K562 (cell line): ENCODE measurements at regions not wholly inside any gene's neighbourhood (a gene's known extent, or its start where the extent isn't known, plus 50 kb on each side); places are given as distances from the start of the nearest gene placed in this dataset.

ENCODE experiments used
- ATAC-seq: fragments of 200-7000 bp; cut with Tn5 transposase; 3 replicates; pipeline ENCODE4 v1.9.1; 2020; ENCODE audit warnings: moderate library complexity
- BruUV-seq: library from RNA; stranded (reverse); fragments of 400-500 nt; replicated peaks from 2 replicates; lab custom pipeline; 2021; lab: Mats Ljungman, UMichigan
- CTCF ChIA-PET: fragments of 300-600 bp; formaldehyde crosslinking; extraction: SDS; loops from one replicate; lab custom pipeline; 2021; ENCODE audit warnings: low intra/inter-chr PET ratio; lab: Yijun Ruan, JAX
- POLR2A ChIA-PET: fragments of 300-600, 350-650 bp; sonication (Branson Sonifier 250); formaldehyde crosslinking; extraction: SDS; loops from one replicate; lab custom pipeline; 2021; ENCODE audit warnings: antibody characterized with exemption, inconsistent platforms; lab: Yijun Ruan, JAX
- DNase-seq, 4 experiments: peaks; one replicate each; pipeline versions ENCODE4 v3.0.0 to v3.0.0-alpha.2; 2011 to 2018; ENCODE audit warnings: low spot score in 3 of 4, mixed read lengths in 3 of 4; ENCODE audit errors: extremely low read depth in 1 of 4
- FAIRE-seq: peaks from 2 replicates; lab custom pipeline; 2011; peaks lifted over from hg19 to GRCh38; lab: Jason Lieb, UNC
- H2AFZ ChIP-seq: 2 replicates; pipeline ENCODE4 v1.6.0; 2011; ENCODE audit warnings: low read depth, low read length, control low read depth, inconsistent platforms
- H3K27ac ChIP-seq: fragments of 200-600 bp; 3 replicates; pipeline ENCODE4 v1.8.0; 2011; ENCODE audit warnings: low read depth, mild to moderate bottlenecking, control low read depth, inconsistent platforms, low read length, moderate library complexity, mixed read lengths; ENCODE audit errors: extremely low read depth
- H3K27me3 ChIP-seq, 2 experiments: fragments of 300-600 bp in 1 of 2; 2 replicates in 1 of 2; 3 replicates in 1 of 2; pipeline versions ENCODE4 v1.6.0 to v1.8.0; 2011; ENCODE audit warnings: inconsistent platforms in 2 of 2, low read length in 2 of 2, mild to moderate bottlenecking in 1 of 2, mixed read lengths in 1 of 2, moderate library complexity in 1 of 2; ENCODE audit not compliant: control insufficient read depth in 2 of 2, insufficient read depth in 2 of 2
- H3K36me3 ChIP-seq: fragments of 300-600 bp; 3 replicates; pipeline ENCODE4 v1.8.0; 2011; ENCODE audit warnings: mild to moderate bottlenecking, low read length, inconsistent platforms; ENCODE audit not compliant: control insufficient read depth, insufficient read depth
- H3K4me1 ChIP-seq, 2 experiments: fragments of 200-600 bp in 1 of 2; replicated peaks in 1 of 2; 2 replicates in 1 of 2; 3 replicates in 1 of 2; pipeline versions ENCODE4 v1.5.1 to v1.8.0; 2011; ENCODE audit warnings: inconsistent platforms in 2 of 2, low read length in 2 of 2, mild to moderate bottlenecking in 1 of 2, mixed read lengths in 1 of 2, moderate library complexity in 1 of 2; ENCODE audit not compliant: control insufficient read depth in 2 of 2, insufficient read depth in 2 of 2
- H3K4me2 ChIP-seq: 2 replicates; pipeline ENCODE4 v1.6.1; 2011; ENCODE audit warnings: low read length, control low read depth, inconsistent platforms, mixed read lengths; ENCODE audit not compliant: insufficient read depth
- H3K4me3 ChIP-seq: fragments of 200-600 bp; sonication (generic), shearing (Covaris generic); 2 replicates; pipeline ENCODE4 v1.5.1; 2016; ENCODE audit warnings: control low read depth, inconsistent platforms
- H3K79me2 ChIP-seq: fragments of 200-600 bp; 3 replicates; pipeline ENCODE4 v1.8.0; 2011; ENCODE audit warnings: low read length, inconsistent platforms; ENCODE audit not compliant: control insufficient read depth, insufficient read depth
- H3K9ac ChIP-seq, 2 experiments: 2 replicates each; pipeline versions ENCODE4 v1.6.0 to v1.6.1; 2011; ENCODE audit warnings: low read depth in 2 of 2, low read length in 2 of 2, control low read depth in 1 of 2, inconsistent platforms in 1 of 2, mild to moderate bottlenecking in 1 of 2, mixed read lengths in 1 of 2; ENCODE audit not compliant: insufficient read depth in 1 of 2
- H3K9me1 ChIP-seq: one replicate; pipeline ENCODE4 v1.6.0; 2011; ENCODE audit warnings: inconsistent platforms, mild to moderate bottlenecking, low read length, moderate library complexity; ENCODE audit not compliant: control insufficient read depth, insufficient read depth
- H3K9me3 ChIP-seq: replicated peaks from 2 replicates; pipeline ENCODE4 v1.5.1; 2011; ENCODE audit warnings: low read depth, low read length, inconsistent platforms; ENCODE audit not compliant: control insufficient read depth, insufficient read depth
- H4K20me1 ChIP-seq: replicated peaks from 2 replicates; pipeline ENCODE4 v1.6.1; 2011; ENCODE audit warnings: low read length, inconsistent platforms, mixed read lengths; ENCODE audit not compliant: control insufficient read depth, insufficient read depth
- BRD4 ChIP-seq: fragments of 200-600 bp; sonication (generic); IDR thresholded peaks from 2 replicates; pipeline ENCODE4 v1.6.1; 2017; ENCODE audit warnings: inconsistent platforms
- CSDE1 ChIP-seq, 2 experiments: fragments of 450-650 bp; IDR thresholded peaks; 2 replicates each; pipeline ENCODE4 v1.6.1; 2016; ENCODE audit warnings: mild to moderate bottlenecking in 1 of 2
- HMG20A ChIP-seq: fragments of 450-650 bp; formaldehyde crosslinking; conservative IDR thresholded peaks from 2 replicates; pipeline ENCODE4 v1.4.0; 2020; ENCODE audit warnings: mild to moderate bottlenecking, mixed read lengths
- MEIS2 ChIP-seq: fragments of 450-650 bp; IDR thresholded peaks from 2 replicates; pipeline ENCODE4 v1.6.1; 2014; ENCODE audit warnings: mild to moderate bottlenecking; ENCODE audit not compliant: partially characterized antibody
- SMAD3 ChIP-seq: fragments of 450-650 bp; formaldehyde crosslinking; conservative IDR thresholded peaks from 2 replicates; pipeline ENCODE4 v1.4.0; 2020; ENCODE audit warnings: mild to moderate bottlenecking
- SRSF3 ChIP-seq: fragments of 200-400 bp; formaldehyde crosslinking; IDR thresholded peaks from 2 replicates; pipeline ENCODE4 v1.6.1; 2016; ENCODE audit warnings: mild to moderate bottlenecking, low read length, moderate library complexity; ENCODE audit not compliant: insufficient read depth
- SRSF7 ChIP-seq: fragments of 200-400 bp; formaldehyde crosslinking; optimal IDR thresholded peaks from 2 replicates; pipeline ENCODE3; 2017; ENCODE audit warnings: mild to moderate bottlenecking, low read depth, low read length
- TAL1 ChIP-seq: fragments of 450-650 bp; IDR thresholded peaks from 2 replicates; pipeline ENCODE4 v1.6.1; 2016; ENCODE audit warnings: mild to moderate bottlenecking
- ZBTB7A ChIP-seq: IDR thresholded peaks from 2 replicates; pipeline ENCODE4 v1.6.1; 2011; ENCODE audit warnings: low read depth, mild to moderate bottlenecking, low read length, moderate library complexity, borderline replicate concordance; ENCODE audit not compliant: control insufficient read depth
- ZNF134 ChIP-seq: fragments of 250-450 bp; sonication (Bioruptor Pico); conservative IDR thresholded peaks from 2 replicates; pipeline ENCODE4 v1.4.0; 2020
- ZNF347 ChIP-seq: fragments of 450-650 bp; formaldehyde crosslinking; IDR thresholded peaks from 2 replicates; pipeline ENCODE4 v1.4.0; 2020; ENCODE audit warnings: low read depth, mild to moderate bottlenecking, moderate library complexity
- ZNF436 ChIP-seq: fragments of 250-450, 450-650 bp; sonication (Bioruptor Pico); formaldehyde crosslinking; IDR thresholded peaks from 2 replicates; pipeline ENCODE4 v1.7.0; 2020; ENCODE audit warnings: mild to moderate bottlenecking
- ZNF507 ChIP-seq: conservative IDR thresholded peaks from 2 replicates; pipeline ENCODE4 v1.6.1; 2017; ENCODE audit warnings: missing genetic modification characterization, missing compliant biosample characterization
- WGBS: fragments of 100-300 bp; shearing (Covaris generic); methylation state at CpG from one replicate; pipeline ENCODE4 v1.1.6; 2016; ENCODE audit warnings: low coverage, mixed read lengths; ENCODE audit not compliant: insufficient coverage; ENCODE audit errors: missing lambda C conversion rate; 5-methylcytosine and 5-hydroxymethylcytosine counted together
- in situ Hi-C: fragments of 300-500 bp; cut with MboI; formaldehyde crosslinking; loops from 4 replicates; pipeline ENCODE4 v1.15.0; 2018; ENCODE audit warnings: inconsistent platforms, mixed read lengths
- intact Hi-C: fragments of 100-400 bp; cut with micrococcal nuclease; formaldehyde crosslinking; loops from 2 replicates; pipeline ENCODE4 v1.14.2; 2022
- TF ChIP-seq, protein P1 (sequence below): sonication (generic); formaldehyde crosslinking; IDR thresholded peaks from 2 replicates; pipeline ENCODE4 v1.8.1; 2023; ENCODE audit warnings: mild to moderate bottlenecking, missing genetic modification reagents, moderate library complexity
- TF ChIP-seq, protein P2 (sequence below): fragments of 200-400 bp; formaldehyde crosslinking; IDR thresholded peaks from 2 replicates; pipeline ENCODE4 v1.6.1; 2017; ENCODE audit warnings: mild to moderate bottlenecking, low read depth, low read length, moderate library complexity

DNA sequence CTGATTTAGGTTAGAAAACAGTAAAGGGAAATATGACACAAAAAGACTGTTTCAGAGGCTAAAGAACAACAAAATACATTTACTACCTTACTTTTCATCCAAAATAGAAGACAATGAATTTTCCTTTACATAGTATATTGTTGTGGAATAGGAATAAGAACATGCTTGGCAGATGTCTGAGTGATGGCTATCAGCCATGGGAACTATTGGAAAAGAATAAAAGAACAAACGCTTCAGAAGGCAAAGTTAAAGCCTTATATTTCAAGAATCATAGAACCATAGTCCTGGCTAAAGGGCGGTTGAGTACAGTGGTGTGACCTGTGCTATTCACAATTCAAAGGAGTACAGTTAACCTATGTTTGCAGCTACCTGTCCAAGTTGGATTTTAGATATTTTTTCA, 73.9 kb upstream of the NRXN1 start:
- ChIA-PET CTCF (no interaction called here), POLR2A (no interaction called here)
- ATAC-seq: no peak
- no peak overlapping the region for H2AFZ ChIP-seq
- H3K4me3 ChIP-seq: no peak overlapping the region
- TF ChIP-seq SRSF7: no peak
- no peak for TF ChIP-seq HMG20A (CRISPR knock-in tag)
- TF ChIP-seq BRD4: no peak
- no peak for TF ChIP-seq TAL1
- no peak for TF ChIP-seq ZBTB7A
- TF ChIP-seq, protein P1, sequence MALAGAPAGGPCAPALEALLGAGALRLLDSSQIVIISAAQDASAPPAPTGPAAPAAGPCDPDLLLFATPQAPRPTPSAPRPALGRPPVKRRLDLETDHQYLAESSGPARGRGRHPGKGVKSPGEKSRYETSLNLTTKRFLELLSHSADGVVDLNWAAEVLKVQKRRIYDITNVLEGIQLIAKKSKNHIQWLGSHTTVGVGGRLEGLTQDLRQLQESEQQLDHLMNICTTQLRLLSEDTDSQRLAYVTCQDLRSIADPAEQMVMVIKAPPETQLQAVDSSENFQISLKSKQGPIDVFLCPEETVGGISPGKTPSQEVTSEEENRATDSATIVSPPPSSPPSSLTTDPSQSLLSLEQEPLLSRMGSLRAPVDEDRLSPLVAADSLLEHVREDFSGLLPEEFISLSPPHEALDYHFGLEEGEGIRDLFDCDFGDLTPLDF (CRISPR knock-in tag): no peak
- H3K9me1 ChIP-seq: no peaks in the 10 kb centered on the region
- intact Hi-C loops (no loop called here), in situ Hi-C loops (no loop called here)
- no peak overlapping the region for H3K4me2 ChIP-seq
- H3K9me3 ChIP-seq: no peaks in the 10 kb centered on the region
- H3K9ac ChIP-seq: no peak overlapping the region
- H3K36me3 ChIP-seq: no peaks in the 10 kb centered on the region
- H3K79me2 ChIP-seq: no peaks in the 10 kb centered on the region
- H3K4me1 ChIP-seq: no peaks in the 10 kb centered on the region
- no peak overlapping the region for H3K27ac ChIP-seq
- no peaks in the 10 kb centered on the region for H3K27me3 ChIP-seq
- WGBS: 0% methylated on average over 2 of the region's 2 CpGs
- DNase-seq: no peak
- no TSS peak for BruUV-seq
- no peak for FAIRE-seq
- H4K20me1 ChIP-seq: no peaks in the 10 kb centered on the region

GRCh38 chr2:51103205-51103604, 71.3 kb upstream of the NRXN1 start:
- no peak overlapping the region for H2AFZ ChIP-seq
- H3K27ac ChIP-seq: no peak overlapping the region
- no peaks in the 10 kb centered on the region for H3K9me3 ChIP-seq
- H3K9ac ChIP-seq: no peak overlapping the region
- ChIA-PET POLR2A (no interaction called here), CTCF (no interaction called here)
- no peaks in the 10 kb centered on the region for H4K20me1 ChIP-seq
- H3K4me2 ChIP-seq: no peak overlapping the region
- no peak overlapping the region for H3K4me3 ChIP-seq
- H3K79me2 ChIP-seq: no peaks in the 10 kb centered on the region
- DNase-seq (no peak), FAIRE-seq (no peak), ATAC-seq (no peak)
- in situ Hi-C loops (no loop called here), intact Hi-C loops (no loop called here)
- H3K9me1 ChIP-seq: no peaks in the 10 kb centered on the region
- H3K36me3 ChIP-seq: no peaks in the 10 kb centered on the region
- BruUV-seq: no TSS peak
- no peaks in the 10 kb centered on the region for H3K27me3 ChIP-seq
- WGBS: 2% methylated on average over 6 of the region's 6 CpGs
- no peaks in the 10 kb centered on the region for H3K4me1 ChIP-seq
- no peak for TF ChIP-seq SRSF3
- TF ChIP-seq ZNF134 (CRISPR knock-in tag): no peak
- no peak for TF ChIP-seq HMG20A (CRISPR knock-in tag)
- no peak for TF ChIP-seq ZNF507 (tag)
- no peak for TF ChIP-seq MEIS2
- TF ChIP-seq ZNF347 (CRISPR knock-in tag): no peak
- no peak for TF ChIP-seq ZNF436 (CRISPR knock-in tag)
- TF ChIP-seq SMAD3 (CRISPR knock-in tag): no peak
- TF ChIP-seq, protein P2, sequence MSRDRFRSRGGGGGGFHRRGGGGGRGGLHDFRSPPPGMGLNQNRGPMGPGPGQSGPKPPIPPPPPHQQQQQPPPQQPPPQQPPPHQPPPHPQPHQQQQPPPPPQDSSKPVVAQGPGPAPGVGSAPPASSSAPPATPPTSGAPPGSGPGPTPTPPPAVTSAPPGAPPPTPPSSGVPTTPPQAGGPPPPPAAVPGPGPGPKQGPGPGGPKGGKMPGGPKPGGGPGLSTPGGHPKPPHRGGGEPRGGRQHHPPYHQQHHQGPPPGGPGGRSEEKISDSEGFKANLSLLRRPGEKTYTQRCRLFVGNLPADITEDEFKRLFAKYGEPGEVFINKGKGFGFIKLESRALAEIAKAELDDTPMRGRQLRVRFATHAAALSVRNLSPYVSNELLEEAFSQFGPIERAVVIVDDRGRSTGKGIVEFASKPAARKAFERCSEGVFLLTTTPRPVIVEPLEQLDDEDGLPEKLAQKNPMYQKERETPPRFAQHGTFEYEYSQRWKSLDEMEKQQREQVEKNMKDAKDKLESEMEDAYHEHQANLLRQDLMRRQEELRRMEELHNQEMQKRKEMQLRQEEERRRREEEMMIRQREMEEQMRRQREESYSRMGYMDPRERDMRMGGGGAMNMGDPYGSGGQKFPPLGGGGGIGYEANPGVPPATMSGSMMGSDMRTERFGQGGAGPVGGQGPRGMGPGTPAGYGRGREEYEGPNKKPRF: no peak
- TF ChIP-seq CSDE1 (IDR thresholded peaks at IDR 0.05): no peak
